HG03558 (cell line): ENCODE measurements at regions not wholly inside any gene's neighbourhood (a gene's known extent, or its start where the extent isn't known, plus 50 kb on each side); places are given as distances from the start of the nearest gene placed in this dataset.
"Not testable (repeated sequence)": the region's sequence is repeated elsewhere in the genome, so short reads cannot be mapped to it uniquely, and the experiment has no call there.

ENCODE experiments used
- ATAC-seq: cut with Tn5 transposase; IDR thresholded peaks from one replicate; pipeline ENCODE4 v1.9.1; 2021; ENCODE audit warnings: moderate number of reproducible peaks; ENCODE audit not compliant: unreplicated experiment; ENCODE audit errors: extremely low read depth

DNA sequence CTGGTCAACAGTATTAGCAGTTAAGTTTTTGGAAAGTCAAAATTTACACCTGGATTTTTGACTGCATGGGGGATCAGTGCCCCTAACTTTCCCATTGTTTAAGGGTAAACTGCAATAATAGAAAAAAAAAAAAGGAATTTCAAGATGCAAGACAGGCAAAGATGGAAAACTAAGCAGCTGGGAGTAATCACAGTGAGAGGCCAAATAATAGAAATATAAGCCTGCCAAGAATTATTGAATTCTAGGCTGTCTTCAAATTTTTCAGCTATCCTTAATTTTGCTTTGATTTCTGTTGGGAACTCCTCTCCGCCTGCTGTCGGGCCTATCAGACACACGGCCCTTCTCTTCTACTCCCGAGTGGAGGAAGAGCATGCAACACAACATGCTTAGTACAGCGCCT lies 215.5 kb upstream of the LMCD1 start:
- no peak for ATAC-seq

DNA sequence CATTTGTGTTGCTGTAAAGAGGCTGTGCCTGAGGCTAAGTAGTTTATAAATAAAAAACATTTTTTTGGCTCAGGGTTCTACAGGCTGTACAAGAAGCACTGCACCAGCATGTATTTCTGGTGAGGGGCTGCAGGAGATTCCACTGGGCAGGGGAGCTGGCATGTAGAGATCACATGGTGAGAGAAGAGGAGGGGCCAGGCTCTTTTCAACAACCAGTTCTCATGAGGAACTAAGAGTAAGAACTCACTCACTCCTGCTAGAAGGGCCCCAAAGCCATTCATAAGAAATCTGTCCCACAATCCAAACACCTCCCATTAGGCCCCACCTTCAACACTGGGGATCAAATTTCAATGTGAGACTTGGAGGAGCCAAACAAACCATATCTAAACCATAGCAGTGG lies 214.9 kb upstream of the LMCD1 start:
- no peak for ATAC-seq

DNA sequence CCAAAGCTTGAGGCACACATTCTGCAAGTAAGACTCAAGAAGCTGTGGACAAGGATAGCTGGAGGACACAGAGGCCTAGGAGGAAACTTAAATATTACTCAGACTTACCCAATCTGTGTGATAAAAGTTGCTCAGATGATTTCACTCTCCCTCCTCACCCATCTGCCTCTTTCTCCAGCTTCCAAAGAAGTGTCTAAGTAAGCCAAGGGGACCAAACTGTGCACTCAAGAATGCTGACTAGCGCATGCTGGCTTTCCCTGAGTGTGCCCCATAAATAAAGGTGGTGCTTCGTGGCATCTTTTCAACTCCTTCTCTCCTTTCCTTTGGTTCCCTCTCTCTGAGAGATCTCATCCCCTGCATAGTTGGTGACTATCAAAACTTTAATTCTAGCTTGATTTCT lies 211.0 kb upstream of the LMCD1 start:
- no peak for ATAC-seq

DNA sequence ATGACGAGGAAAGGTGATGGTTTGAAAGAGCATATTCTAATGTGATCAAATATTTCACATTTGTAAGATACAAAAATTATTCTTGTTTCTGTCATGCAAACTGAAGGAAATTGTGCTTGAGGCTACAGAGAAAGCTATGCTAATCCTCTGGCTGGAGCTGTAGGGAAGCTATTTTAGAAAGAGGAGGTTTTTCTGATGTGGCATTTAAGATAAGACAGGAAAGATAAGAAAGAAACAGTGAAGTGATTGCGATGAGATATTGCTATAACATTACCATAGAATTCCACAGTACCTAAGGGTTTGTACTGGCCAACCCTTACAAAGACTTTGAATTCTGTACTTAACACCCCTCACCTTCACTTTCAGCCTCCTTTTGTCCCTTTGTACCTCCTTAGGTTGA lies 205.2 kb upstream of the LMCD1 start:
- ATAC-seq, result no peak

DNA sequence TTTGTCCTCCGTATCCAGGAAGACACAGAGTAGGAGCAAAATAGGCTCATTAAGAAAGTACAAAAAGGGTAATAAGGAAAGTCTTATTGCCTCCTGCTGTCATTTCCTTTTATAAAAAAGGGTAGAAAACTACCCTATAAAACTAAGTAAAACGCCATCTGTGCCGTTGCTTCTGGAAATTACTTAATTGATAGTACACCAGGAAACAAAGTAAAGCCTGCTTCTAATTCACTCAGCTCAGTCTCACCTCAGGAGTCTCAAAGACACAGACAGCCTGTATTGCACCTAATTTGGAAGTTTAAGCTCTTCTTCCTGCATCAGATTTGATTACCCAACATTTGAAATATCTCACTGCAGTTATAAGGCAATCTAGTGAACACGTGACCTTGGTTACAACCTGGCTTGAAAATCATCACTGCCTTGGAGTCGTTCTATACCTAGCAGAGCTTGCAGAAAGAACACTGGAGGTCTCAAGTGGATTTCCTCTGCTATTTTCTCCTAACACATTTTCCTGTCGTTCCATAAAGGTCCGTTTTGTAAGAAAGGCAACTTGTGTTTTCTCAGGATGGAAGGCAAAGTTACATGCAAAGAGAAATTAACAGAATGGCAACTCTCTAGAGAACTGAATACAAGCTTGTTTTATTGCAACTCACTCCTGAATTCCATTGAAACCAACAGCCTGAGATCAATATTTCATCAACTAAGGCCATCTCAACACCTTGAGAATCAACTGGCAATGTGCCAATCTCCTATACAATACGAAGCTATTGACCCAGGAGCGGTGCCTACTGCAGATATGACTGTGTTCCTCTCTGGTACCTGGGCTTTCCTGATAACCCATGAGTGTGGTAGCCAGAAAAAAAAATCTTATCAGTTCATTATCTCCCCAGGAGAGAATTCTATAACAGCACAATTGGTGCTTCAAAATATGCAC lies 203.3 kb upstream of the LMCD1 start:
- no peak for ATAC-seq

DNA sequence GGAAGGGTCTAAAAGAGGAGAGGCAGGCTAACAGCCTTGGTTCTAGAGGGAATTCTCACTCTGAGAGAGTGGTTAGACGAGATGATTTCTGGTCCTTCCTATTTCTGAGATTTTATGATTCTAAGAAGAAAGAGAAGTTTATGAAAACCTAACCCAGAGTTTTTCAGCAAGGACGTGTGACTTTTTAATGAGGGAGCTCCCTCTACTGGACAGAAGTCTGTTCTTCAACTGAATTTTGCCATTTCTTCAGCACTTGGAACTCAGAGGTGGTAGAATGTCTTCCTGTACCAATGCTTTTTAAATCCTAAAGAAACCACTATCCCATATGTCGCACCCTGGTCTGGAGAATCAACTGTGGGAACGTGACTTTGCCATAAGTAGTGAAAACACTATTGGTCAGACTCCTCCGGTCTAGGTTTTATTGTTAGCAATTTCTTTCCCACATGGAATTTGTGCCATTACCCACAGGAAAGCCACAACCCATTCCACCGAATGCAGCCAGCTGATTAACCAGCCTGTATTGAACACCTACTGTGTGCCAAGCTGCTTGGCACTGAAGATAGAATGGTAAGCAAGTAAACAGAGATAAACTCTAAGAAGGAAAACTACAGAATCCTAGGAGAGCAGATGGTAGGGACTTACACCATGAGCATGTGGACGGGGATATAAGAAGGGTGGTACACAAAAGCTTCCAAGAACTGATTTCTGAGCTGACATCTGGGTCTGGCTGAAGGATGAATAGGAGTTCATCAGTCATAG lies 199.5 kb upstream of the LMCD1 start:
- no peak for ATAC-seq

DNA sequence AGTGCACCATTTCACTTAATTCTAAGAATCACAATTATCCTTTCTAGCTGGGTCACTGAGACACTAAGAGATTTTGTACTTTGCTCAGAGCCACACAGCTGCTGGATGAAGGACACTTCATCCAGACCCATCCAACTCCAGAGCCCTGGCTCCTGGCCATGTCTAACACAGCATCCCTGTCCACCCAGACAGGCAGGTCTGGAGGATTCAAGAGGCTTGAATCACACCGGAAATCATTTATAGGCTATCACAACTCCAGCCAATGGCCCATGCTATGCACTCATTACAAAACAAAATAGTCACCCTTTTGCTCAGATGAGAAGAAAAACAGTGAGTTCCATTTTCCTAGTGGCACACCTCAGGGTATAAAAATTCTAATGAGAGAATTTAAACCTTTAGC lies 198.2 kb upstream of the LMCD1 start:
- no peak for ATAC-seq

DNA sequence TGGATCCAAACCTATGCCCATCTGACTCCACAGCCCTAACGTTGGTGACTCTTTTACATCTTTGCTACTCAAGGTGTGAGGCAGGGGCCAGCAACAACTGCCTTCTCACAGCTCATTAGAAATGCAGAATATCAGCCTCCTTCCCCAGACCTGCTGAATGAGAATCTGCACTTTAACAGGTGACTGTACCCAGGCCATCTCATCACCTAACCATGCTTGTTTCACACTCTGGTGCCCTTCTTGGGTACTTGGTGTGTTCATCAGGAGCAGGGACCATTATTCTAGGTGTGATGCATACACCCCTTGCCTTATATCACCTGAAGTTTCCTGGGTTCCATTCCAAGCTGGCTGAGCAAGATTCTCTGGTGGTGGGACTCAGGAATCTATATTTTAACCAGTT lies 196.3 kb upstream of the LMCD1 start:
- ATAC-seq, result no peak

DNA sequence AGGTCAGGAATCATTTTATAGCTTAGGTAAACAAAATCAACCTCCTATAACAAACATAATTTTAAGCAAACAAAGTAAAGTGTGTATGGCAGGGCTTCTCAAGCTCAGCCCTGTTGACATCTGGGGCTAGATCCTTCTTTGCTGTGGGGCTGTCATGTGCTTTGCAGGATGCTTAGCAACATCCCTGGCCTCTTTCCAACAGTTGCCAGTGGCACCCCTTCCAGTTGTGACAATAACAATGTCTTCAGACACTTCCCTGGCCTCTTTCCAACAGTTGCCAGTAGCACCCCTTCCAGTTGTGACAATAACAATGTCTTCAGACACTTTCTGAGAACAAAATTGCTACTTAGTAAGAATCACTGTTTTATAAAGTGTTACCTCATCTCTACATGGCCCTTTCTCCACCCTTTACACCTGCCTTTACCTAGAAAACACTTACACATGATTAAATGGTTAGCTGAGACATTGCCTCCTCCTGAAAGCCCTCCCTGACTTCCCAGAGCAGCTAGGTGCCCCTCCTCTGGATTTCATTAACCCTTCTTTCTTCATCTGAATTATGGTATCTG lies 194.0 kb upstream of the LMCD1 start:
- ATAC-seq, result no peak

DNA sequence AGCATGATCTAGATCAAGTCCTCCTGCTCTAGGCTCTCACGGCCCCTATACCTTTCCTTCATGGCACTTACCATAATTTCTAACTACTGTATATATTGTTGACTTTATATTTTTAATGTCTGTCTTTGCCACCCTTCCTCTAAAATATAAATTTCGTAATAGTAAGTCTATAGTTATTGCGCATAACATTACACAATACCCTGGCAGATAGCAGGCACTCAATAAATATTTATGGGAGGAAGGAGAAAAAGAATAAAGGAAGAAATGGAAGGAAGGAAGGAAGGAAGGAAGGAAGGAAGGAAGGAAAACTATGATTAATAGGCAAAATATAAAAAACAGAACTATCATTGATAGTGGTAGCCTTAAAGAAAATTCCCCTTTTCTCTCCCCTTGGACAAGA lies 190.3 kb upstream of the LMCD1 start:
- no peak for ATAC-seq

DNA sequence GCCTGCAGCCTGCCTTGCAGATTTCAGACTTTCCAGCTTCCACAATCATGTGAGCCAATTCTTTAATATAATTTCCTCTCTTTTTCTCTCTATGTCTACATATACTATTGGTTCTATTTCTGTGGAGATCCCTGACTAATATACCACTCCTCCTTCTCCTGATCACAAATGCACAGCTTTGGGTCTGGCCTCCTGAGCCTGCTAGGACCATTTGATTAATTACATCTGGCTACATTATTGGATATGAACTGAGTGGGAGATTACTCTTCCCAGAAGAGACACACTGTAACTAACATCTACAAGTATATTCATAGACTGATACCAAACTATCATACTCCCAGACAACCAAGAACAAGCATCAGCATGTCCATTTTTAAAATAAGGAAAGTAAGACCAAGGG lies 188.9 kb upstream of the LMCD1 start:
- ATAC-seq, result no peak

DNA sequence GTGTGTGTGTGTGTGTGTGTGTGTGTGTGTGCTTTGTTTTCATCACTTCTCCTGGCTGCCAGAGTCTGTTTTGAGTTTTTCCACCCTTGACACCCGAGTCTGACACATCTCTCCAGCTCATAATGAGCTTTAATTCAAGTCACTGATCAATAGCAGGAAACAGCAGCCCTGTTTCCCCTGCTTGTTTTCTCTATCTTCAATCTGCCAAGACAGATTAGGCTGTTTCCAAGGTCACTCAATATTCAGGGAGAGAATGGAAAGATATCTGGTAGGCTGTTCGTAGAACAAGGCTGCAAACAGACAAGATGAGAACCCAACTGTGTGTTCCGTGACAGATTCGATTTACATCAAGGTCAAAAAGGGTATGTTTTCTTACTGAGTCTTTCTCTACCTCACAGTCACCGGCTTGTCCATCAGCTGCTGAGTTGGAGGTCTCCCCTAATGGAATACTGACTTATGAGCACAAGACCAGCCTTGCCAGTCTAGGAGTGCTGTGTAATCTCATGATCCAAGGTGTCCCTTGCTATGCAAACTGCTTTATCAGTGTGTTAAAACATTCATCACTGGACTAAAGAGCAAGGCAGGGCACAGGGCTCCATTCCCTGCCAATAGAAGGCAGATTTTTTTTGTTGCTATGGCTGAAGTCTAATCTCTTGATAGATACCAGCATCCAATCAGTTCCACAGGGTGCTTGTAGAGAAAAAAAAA lies 187.9 kb upstream of the LMCD1 start:
- no peak for ATAC-seq

DNA sequence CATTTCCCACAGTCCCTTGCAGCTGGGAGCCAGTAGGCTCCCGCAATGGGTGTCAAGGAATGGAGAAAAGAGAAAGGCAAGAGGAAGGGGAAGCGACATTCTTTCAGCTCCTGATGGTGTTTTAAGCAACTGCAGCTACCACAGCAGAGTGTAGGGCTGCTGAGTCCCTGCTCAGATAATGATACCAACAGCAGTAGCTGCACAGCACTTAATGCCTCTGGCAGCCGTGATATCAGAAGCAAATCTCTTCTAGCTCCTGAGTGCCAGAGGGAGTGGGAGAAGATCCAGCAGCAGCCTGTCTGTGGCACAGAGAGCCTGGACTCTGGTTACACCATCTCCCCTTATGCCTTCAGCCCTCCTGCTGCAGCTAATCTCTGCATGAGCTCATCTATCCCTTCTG lies 186.1 kb upstream of the LMCD1 start:
- ATAC-seq, result not testable (repeated sequence)

DNA sequence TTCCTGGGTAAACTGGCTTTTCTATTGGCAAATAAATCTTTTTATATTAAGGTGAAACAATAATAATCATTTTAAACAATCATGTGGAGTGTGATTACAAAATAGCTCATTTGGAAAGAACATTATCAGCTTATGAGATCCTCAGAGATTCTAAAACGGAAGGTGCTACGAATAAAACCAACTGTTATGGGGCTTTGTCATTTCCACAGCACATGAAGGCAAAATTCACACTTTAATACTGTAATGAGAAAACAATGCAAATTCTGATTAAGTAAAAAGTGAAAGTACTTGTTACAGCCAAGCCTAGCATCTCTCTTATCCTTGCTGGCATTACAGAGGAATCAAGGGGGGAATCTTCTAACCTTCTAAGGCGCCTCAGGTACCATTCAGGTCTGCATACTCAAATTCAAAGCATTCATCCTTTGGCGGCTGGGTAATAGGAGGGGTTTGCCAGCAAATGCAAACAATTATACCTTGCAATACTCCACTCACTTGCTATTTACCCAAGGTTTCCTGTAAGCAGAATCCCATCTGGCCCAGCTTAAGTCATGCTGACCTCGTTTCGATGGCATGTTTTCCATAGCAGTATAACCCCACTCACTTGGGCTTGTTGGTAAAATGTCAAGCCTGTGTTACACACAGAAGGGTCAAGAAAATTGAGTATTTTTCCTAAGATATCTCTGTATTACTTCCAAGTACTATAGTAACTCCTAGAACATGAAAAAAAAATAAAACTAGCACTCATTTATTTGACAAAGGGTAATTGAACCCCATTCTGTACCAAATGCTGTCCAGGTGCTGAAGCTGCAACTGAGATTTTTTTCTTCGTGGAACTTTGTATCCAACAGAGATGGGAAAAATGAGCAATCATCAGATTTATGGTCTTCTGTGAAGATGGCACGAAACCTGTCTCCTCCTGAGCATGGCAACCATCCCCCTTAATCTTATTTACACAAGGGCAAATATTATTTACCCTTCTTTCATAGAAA lies 183.7 kb upstream of the LMCD1 start:
- no peak for ATAC-seq

DNA sequence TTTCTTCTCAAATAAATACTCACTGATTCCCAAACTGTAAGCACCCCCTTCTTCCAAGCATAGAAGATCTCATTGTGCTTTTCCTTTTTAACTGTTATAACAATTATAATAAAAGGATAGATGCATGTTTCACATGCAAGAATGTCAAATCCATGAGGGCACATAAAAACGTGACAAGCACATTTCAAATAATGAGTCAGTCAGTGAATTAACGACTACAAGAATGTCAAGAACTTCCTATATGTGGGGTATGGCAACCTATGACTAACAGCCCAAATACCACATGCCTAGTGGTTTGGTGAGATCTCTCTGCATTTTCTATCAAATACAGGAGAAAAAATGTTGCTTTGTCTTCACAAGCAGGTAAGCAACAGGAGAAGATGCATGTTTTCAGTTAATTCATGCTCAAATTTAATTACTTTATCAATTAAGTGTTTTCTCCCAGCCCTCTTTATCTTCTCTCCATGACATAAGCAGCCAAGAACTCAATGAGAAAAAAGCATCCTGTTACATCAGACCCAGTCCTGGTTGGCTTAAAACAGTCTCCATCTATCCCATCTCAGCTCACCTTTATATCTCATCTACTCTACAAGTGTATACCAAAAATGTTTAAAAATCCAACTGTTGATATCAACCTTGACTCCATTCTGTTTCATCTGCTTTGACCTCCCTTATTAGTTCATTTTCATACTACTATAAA lies 181.5 kb upstream of the LMCD1 start:
- ATAC-seq, result no peak

DNA sequence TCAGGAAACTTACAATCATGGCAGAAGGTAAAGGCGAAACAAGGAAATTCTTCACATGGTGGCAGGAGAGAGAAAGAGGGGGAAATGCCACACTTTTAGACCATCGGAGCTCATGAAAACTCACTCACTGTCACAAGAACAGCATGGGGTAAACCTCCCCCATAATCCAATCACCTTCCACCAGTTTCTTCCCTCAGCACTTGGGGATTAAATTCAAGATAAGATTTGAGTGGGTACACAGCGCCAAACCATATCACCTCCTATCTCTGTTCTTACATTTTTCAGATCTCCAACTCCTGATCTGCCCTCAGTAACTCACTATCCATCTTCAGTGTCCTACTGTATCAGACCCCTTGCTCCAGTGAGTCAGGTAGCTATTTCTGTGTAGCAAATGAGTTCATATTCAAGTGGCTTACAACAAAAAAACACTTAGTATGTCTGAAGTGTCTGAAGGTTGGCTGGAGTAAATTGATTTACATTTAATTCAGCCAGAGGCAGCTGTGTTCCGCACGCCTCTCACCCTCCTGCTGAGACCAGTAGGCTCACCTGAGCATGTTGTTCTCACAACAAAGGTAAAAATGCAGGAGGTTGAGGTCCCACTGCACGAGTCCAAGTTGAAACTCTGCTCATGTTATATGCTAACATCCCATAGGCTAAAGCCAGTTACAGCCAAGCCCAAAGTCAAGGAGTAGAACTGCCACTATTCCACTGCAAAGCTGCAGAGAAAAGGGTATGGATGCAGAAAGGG lies 180.7 kb upstream of the LMCD1 start:
- no peak for ATAC-seq

DNA sequence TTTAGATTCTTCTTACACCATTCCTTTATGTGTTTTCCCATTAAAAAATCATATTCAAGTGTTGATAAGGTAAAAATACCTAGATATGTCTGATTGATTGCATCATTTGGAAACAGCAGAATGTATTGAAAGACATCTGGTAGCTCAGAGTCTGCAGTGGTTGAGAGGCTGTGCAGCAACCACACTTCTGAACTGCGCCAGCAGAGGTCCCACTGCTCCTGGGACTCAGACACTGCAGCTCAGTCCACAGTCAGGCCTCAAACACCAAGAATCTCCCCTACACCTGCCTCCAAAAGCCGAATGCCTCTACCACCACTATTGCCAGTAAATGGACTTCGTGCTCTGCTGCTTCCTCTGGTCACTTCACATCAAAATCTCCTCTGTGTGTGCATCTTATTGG lies 176.9 kb upstream of the LMCD1 start:
- no peak for ATAC-seq

DNA sequence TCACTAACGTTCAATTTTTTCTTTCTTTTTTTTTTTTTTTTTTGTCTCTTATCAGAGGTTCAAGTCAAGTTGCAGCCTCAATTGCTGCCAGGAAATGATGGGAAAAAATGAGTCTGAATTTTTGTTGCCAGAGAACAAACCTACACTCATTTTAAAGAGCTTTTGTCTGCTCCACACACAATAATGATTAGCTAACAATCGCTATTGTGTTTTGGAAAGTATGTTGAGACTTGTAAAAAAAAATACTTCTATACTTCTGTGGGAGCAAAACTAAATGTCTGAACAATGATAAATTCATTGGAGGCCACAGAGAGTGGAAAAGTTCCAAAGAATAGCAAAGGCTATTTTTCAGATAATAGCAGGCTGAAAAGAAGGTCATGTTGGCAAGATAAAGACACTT lies 176.3 kb upstream of the LMCD1 start:
- no peak for ATAC-seq
